Natural killer cell (primary cell): ENCODE measurements at regions not wholly inside any gene's neighbourhood (a gene's known extent, or its start where the extent isn't known, plus 50 kb on each side); places are given as distances from the start of the nearest gene placed in this dataset.

Experiments
- ATAC-seq, 3 donors: fragments of 150-1000 bp in 2 of 3; fragments of 200-7000 bp in 1 of 3; cut with Tn5 transposase; 1 replicate in 1 of 3; 2 replicates in 2 of 3; pipeline ENCODE4 v1.10.0; 2021; ENCODE audit warnings: mild to moderate bottlenecking in 2 of 3, moderate library complexity in 2 of 3
- DNase-seq, 2 donors: peaks; one replicate each; pipeline versions ENCODE4 v3.0.0 to v3.0.0-alpha.2; 2013 to 2021; ENCODE audit warnings: mixed read lengths in 1 of 2
- H3K27ac ChIP-seq: one replicate; pipeline ENCODE4 v1.5.1; 2013; ENCODE audit warnings: mild to moderate bottlenecking, low read length
- H3K27me3 ChIP-seq: one replicate; pipeline ENCODE4 v1.6.1; 2013; ENCODE audit warnings: low read length; ENCODE audit not compliant: control insufficient read depth, insufficient read depth
- H3K36me3 ChIP-seq: one replicate; pipeline ENCODE4 v1.6.1; 2013; ENCODE audit warnings: low read length; ENCODE audit not compliant: control insufficient read depth, insufficient read depth
- H3K4me1 ChIP-seq: one replicate; pipeline ENCODE4 v1.6.1; 2013; ENCODE audit warnings: low read length; ENCODE audit not compliant: control insufficient read depth, insufficient read depth
- H3K4me3 ChIP-seq: one replicate; pipeline ENCODE4 v1.5.1; 2013; ENCODE audit warnings: low read length
- H3K9me3 ChIP-seq: one replicate; pipeline ENCODE4 v1.6.1; 2013; ENCODE audit warnings: low read length; ENCODE audit not compliant: control insufficient read depth, insufficient read depth
- H3K27ac Mint-ChIP-seq, 2 donors: one replicate each; pipeline ENCODE4 v1.8.0; 2022; ENCODE audit warnings: mild to moderate bottlenecking in 2 of 2, mixed read lengths in 2 of 2, moderate library complexity in 1 of 2
- H3K27me3 Mint-ChIP-seq, 2 donors: one replicate each; pipeline ENCODE4 v1.8.0; 2022; ENCODE audit warnings: low read depth in 2 of 2, mixed read lengths in 2 of 2
- H3K36me3 Mint-ChIP-seq: one replicate; pipeline ENCODE4 v1.8.0; 2022; ENCODE audit warnings: mixed read lengths
- H3K4me1 Mint-ChIP-seq, 2 donors: one replicate each; pipeline ENCODE4 v1.8.0; 2022; ENCODE audit warnings: mixed read lengths in 2 of 2
- H3K4me3 Mint-ChIP-seq: one replicate; pipeline ENCODE4 v1.8.0; 2022; ENCODE audit warnings: mild to moderate bottlenecking, moderate library complexity, mixed read lengths
- H3K9me3 Mint-ChIP-seq, 2 donors: one replicate each; pipeline ENCODE4 v1.8.0; 2022; ENCODE audit warnings: mixed read lengths in 2 of 2
- CTCF ChIP-seq: fragments of 200-600 bp; IDR thresholded peaks from one replicate; pipeline ENCODE4 v1.8.0; 2022; ENCODE audit warnings: antibody characterized with exemption
- WGBS: methylation state at CpG from one replicate; pipeline ENCODE4 v1.1.7; 2013; ENCODE audit warnings: missing lambda C conversion rate; ENCODE audit not compliant: insufficient coverage; 5-methylcytosine and 5-hydroxymethylcytosine counted together
- intact Hi-C: fragments of 100-400 bp; cut with micrococcal nuclease; formaldehyde crosslinking; loops from one replicate; pipeline ENCODE4 v1.14.2; 2022

GRCh38 chr13:109572389-109572788, 214.0 kb downstream of the IRS2 start:
- DNase-seq (no peak), ATAC-seq (no peak)
- TF ChIP-seq CTCF: no peak
- Histone ChIP-seq H3K27me3 (no peaks in the 10 kb centered on the region), H3K4me3 (no peak overlapping the region), H3K4me1 (peaks cover 11% of the 10 kb centered on the region), H3K36me3 (no peaks in the 10 kb centered on the region), H3K9me3 (no peaks in the 10 kb centered on the region), H3K27ac (no peak overlapping the region)
- intact Hi-C loops: no loop called here
- no peaks in the 10 kb centered on the region for H3K9me3 Mint-ChIP-seq
- no peaks in the 10 kb centered on the region for H3K36me3 Mint-ChIP-seq
- 97% methylated on average over 6 of the region's 6 CpGs for WGBS
- no peak overlapping the region for H3K27ac Mint-ChIP-seq
- H3K4me1 Mint-ChIP-seq: peaks cover 17% of the 10 kb centered on the region in 2 donors
- H3K27me3 Mint-ChIP-seq: peaks cover 0 to 7% of the 10 kb centered on the region in 2 donors
- H3K4me3 Mint-ChIP-seq: no peak overlapping the region

DNA sequence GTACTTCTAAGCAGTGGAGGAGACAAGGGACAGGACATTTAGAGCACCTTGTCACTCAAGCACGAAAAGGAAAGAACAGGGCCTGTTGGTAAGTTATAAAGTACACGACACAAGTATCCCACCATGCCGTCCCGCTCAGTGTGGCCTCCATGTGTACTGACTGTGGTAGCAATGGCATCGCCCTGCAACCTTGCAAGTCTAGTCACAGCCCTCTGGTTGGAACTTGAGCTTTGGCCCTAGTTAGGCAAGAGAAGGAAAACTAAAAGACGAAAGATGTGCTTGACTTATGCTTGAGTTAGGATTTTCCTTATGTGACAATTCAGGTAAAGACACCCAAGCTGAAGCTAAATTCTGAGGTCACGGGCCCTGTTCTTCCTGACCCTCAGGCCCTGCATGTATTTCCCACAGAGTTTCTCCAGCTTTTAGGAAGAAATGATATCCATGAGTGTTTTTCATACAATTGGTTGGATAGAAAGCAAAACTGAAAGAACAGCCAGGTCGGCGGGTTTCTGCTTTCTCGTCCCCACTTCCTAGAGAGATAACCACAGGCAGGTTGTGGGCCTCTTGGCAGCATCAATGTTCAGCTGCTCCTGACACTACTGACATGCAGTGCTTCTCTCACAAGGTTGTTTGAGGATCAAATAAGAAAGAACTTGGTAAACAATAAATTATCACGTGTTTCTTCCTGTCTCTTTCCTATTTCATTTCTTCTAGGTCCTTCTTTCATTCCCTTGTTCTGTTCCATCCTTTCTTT, 216.2 kb downstream of the IRS2 start:
- no peaks in the 10 kb centered on the region for H3K9me3 ChIP-seq
- Mint-ChIP-seq H3K36me3 (no peaks in the 10 kb centered on the region), H3K27me3 (peaks cover 0 to 7% of the 10 kb centered on the region in 2 donors), H3K4me3 (peak overlapping the region; percentile 54), H3K27ac (peak overlapping the region; percentile 15 to 67), H3K4me1 (peaks cover 17 to 24% of the 10 kb centered on the region in 2 donors), H3K9me3 (no peaks in the 10 kb centered on the region)
- no peak for TF ChIP-seq CTCF
- WGBS: 65% methylated on average over 10 of the region's 11 CpGs
- ATAC-seq (peak; percentile 59 to 96 (median 62)), DNase-seq (peak in 1 of 2 donors; percentile 58)
- H3K36me3 ChIP-seq: no peaks in the 10 kb centered on the region
- no peaks in the 10 kb centered on the region for H3K27me3 ChIP-seq
- intact Hi-C loops: loop anchor here (5.0 kb wide), 1 partner anchor 137 kb away; no protein-coding TSS in a partner anchor
- no peak overlapping the region for H3K27ac ChIP-seq
- no peak overlapping the region for H3K4me3 ChIP-seq
- H3K4me1 ChIP-seq: peaks cover 11% of the 10 kb centered on the region

DNA sequence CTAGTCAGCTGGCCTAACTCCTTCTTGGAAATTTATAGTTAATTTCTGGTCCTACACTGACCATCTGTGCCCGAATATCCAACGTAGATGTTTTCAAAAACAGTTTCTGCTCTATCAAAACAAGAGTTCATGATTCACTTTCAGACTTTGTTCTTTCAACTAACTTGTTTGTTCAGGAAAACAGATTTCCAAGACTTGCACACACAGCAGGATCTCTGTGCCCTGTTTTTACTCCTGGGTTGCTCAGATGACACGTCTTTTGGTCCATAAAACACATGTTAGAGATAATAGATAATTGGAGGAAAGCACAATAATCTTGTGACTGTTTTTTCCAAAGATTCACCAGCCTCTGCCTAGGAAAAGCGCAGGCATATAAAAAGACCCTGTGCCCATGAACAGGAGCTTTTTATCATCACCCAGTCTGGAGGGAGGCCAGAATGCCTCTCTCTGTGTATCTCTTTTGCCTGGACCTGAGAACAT, 218.0 kb downstream of the IRS2 start:
- Histone ChIP-seq H3K9me3 (no peaks in the 10 kb centered on the region), H3K27me3 (no peaks in the 10 kb centered on the region), H3K4me3 (no peak overlapping the region), H3K27ac (no peak overlapping the region), H3K4me1 (peaks cover 11% of the 10 kb centered on the region), H3K36me3 (no peaks in the 10 kb centered on the region)
- WGBS: 77% methylated on average over 4 of the region's 4 CpGs
- H3K4me1 Mint-ChIP-seq: peaks cover 17 to 24% of the 10 kb centered on the region in 2 donors
- peaks cover 5 to 7% of the 10 kb centered on the region in 2 donors for H3K27me3 Mint-ChIP-seq
- no peak for TF ChIP-seq CTCF
- no peak overlapping the region for H3K4me3 Mint-ChIP-seq
- H3K36me3 Mint-ChIP-seq: no peaks in the 10 kb centered on the region
- intact Hi-C loops: loop anchor here (5.0 kb wide), 1 partner anchor 139 kb away; no protein-coding TSS in a partner anchor
- DNase-seq: no peak
- no peak for ATAC-seq
- H3K9me3 Mint-ChIP-seq: no peaks in the 10 kb centered on the region
- H3K27ac Mint-ChIP-seq: no peak overlapping the region
